KMS-11 (cell line): ENCODE measurements at regions not wholly inside any gene's neighbourhood (a gene's known extent, or its start where the extent isn't known, plus 50 kb on each side); places are given as distances from the start of the nearest gene placed in this dataset.

Experiments used
- H2AFZ ChIP-seq: fragments of 200-600 bp; sonication (generic); 2 replicates; pipeline ENCODE4 v1.6.1; 2016; ENCODE audit warnings: antibody characterized with exemption, mixed run types, low read depth
- H3K27ac ChIP-seq: fragments of 200-600 bp; sonication (generic); 2 replicates; pipeline ENCODE4 v1.6.1; 2016; ENCODE audit warnings: mild to moderate bottlenecking, mixed run types
- H3K27me3 ChIP-seq: fragments of 200-600 bp; sonication (generic); 2 replicates; pipeline ENCODE4 v1.6.1; 2017; ENCODE audit warnings: mild to moderate bottlenecking, low read depth, mixed run types, moderate library complexity; ENCODE audit not compliant: insufficient read depth
- H3K36me3 ChIP-seq: fragments of 200-600 bp; sonication (generic); 2 replicates; pipeline ENCODE4 v1.6.1; 2017; ENCODE audit warnings: mild to moderate bottlenecking, mixed run types; ENCODE audit not compliant: insufficient read depth
- H3K4me1 ChIP-seq: fragments of 200-600 bp; sonication (generic); 2 replicates; pipeline ENCODE4 v1.6.1; 2016; ENCODE audit warnings: mild to moderate bottlenecking, low read depth, mixed run types; ENCODE audit not compliant: poor library complexity, severe bottlenecking
- H3K4me2 ChIP-seq: fragments of 200-600 bp; sonication (generic); 2 replicates; pipeline ENCODE4 v1.7.0; 2016; ENCODE audit warnings: mild to moderate bottlenecking, mixed run types
- H3K4me3 ChIP-seq: fragments of 200-600 bp; sonication (generic); IDR thresholded peaks from 2 replicates; pipeline ENCODE4 v1.6.1; 2017; ENCODE audit warnings: low read depth, low read length, mixed read lengths; ENCODE audit not compliant: insufficient read depth
- H3K79me2 ChIP-seq: fragments of 200-600 bp; sonication (generic); 2 replicates; pipeline ENCODE4 v1.6.1; 2016; ENCODE audit warnings: low read depth, mixed run types; ENCODE audit not compliant: insufficient read depth
- H3K9ac ChIP-seq: fragments of 200-600 bp; sonication (generic); 2 replicates; pipeline ENCODE4 v1.6.1; 2016; ENCODE audit warnings: mild to moderate bottlenecking, mixed run types
- H4K20me1 ChIP-seq: fragments of 200-600 bp; sonication (generic); 2 replicates; pipeline ENCODE4 v1.6.1; 2016; ENCODE audit warnings: mild to moderate bottlenecking, mixed run types; ENCODE audit not compliant: insufficient read depth
- CTCF ChIP-seq: fragments of 200-600 bp; sonication (generic); conservative IDR thresholded peaks from 2 replicates; pipeline ENCODE4 v1.6.1; 2017; ENCODE audit warnings: low read depth, mild to moderate bottlenecking, antibody characterized with exemption, low read length, moderate library complexity, mixed read lengths

- H3K4me1 ChIP-seq: no peaks in the 10 kb centered on the region
- no peak overlapping the region for H3K4me3 ChIP-seq
- no peaks in the 10 kb centered on the region for H3K36me3 ChIP-seq
- no peak overlapping the region for H3K9ac ChIP-seq
- no peak for TF ChIP-seq CTCF
- no peaks in the 10 kb centered on the region for H4K20me1 ChIP-seq
- H3K4me2 ChIP-seq: no peak overlapping the region
- H3K79me2 ChIP-seq: no peaks in the 10 kb centered on the region
- H2AFZ ChIP-seq: no peak overlapping the region
- no peak overlapping the region for H3K27ac ChIP-seq
- no peaks in the 10 kb centered on the region for H3K27me3 ChIP-seq
These were observed 311.6 kb downstream of the AASDHPPT start for GRCh38 chr11:106389101-106389500.

- Histone ChIP-seq H3K4me1 (no peaks in the 10 kb centered on the region), H3K27ac (no peak overlapping the region), H3K4me2 (no peak overlapping the region), H3K79me2 (no peaks in the 10 kb centered on the region), H2AFZ (no peak overlapping the region), H3K27me3 (no peaks in the 10 kb centered on the region), H3K36me3 (no peaks in the 10 kb centered on the region), H3K9ac (no peak overlapping the region), H4K20me1 (no peaks in the 10 kb centered on the region), H3K4me3 (no peak overlapping the region)
- no peak for TF ChIP-seq CTCF
These were observed 312.6 kb downstream of the AASDHPPT start for GRCh38 chr11:106390078-106390477.

GRCh38 chr11:106391771-106392420 lies 314.4 kb downstream of the AASDHPPT start:
- no peak for TF ChIP-seq CTCF
- Histone ChIP-seq H3K27ac (no peak overlapping the region), H2AFZ (no peak overlapping the region), H3K9ac (no peak overlapping the region), H4K20me1 (no peaks in the 10 kb centered on the region), H3K4me1 (no peaks in the 10 kb centered on the region), H3K4me3 (no peak overlapping the region), H3K27me3 (no peaks in the 10 kb centered on the region), H3K4me2 (no peak overlapping the region), H3K79me2 (no peaks in the 10 kb centered on the region), H3K36me3 (no peaks in the 10 kb centered on the region)

- no peak overlapping the region for H3K9ac ChIP-seq
- no peak overlapping the region for H3K4me3 ChIP-seq
- no peaks in the 10 kb centered on the region for H4K20me1 ChIP-seq
- no peak overlapping the region for H3K27ac ChIP-seq
- H3K79me2 ChIP-seq: no peaks in the 10 kb centered on the region
- TF ChIP-seq CTCF: no peak
- no peaks in the 10 kb centered on the region for H3K36me3 ChIP-seq
- no peaks in the 10 kb centered on the region for H3K27me3 ChIP-seq
- no peaks in the 10 kb centered on the region for H3K4me1 ChIP-seq
- H3K4me2 ChIP-seq: no peak overlapping the region
- no peak overlapping the region for H2AFZ ChIP-seq
These were observed 318.4 kb downstream of the AASDHPPT start for GRCh38 chr11:106395716-106396349.
